ENCODE measurements at regions not wholly inside any gene's neighbourhood (a gene's known extent, or its start where the extent isn't known, plus 50 kb on each side); places are given as distances from the start of the nearest gene placed in this dataset.

DNA sequence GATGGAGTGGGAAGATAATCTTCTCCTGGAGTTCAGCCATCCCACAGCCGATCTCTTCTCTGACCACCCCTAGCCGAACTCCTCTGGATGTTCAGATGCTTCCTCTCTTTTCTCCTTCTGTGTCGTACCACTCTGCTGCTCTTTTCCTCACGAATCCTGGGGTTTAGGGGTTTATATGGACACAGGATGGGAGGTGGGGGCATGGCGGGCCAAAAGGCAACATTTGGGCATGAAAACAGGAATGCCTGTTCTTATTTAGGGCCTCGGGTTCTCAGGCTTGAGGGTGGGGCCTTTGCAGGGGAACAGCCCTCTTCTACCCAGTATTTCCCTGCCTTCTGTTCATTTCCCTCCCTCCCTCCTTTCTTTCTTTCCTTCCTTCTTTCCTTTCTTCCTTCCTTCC is 112.7 kb downstream of the SLC35B3 start:
- no peak overlapping the region for H3K4me3 ChIP-seq
- no peaks in the 10 kb centered on the region for H3K9me3 ChIP-seq
- intact Hi-C loops (cut with DNase I; ENCODE audit: low total_unique reads) = no loop called here
- no peaks in the 10 kb centered on the region for H3K4me1 ChIP-seq
- H3K27me3 ChIP-seq = no peaks in the 10 kb centered on the region
- 73 to 89% (median 84%) methylated on average over 6 of the region's 6 CpGs for WGBS, 5 donors
- DNase-seq = no peak
- no peak overlapping the region for H3K27ac ChIP-seq
- no peak for TF ChIP-seq EP300 (IDR thresholded peaks at IDR 0.05)
- no peak for TF ChIP-seq POLR2A (IDR thresholded peaks at IDR 0.05)
- TF ChIP-seq POLR2AphosphoS5 (IDR thresholded peaks at IDR 0.05) = no peak
- TF ChIP-seq, protein P1, sequence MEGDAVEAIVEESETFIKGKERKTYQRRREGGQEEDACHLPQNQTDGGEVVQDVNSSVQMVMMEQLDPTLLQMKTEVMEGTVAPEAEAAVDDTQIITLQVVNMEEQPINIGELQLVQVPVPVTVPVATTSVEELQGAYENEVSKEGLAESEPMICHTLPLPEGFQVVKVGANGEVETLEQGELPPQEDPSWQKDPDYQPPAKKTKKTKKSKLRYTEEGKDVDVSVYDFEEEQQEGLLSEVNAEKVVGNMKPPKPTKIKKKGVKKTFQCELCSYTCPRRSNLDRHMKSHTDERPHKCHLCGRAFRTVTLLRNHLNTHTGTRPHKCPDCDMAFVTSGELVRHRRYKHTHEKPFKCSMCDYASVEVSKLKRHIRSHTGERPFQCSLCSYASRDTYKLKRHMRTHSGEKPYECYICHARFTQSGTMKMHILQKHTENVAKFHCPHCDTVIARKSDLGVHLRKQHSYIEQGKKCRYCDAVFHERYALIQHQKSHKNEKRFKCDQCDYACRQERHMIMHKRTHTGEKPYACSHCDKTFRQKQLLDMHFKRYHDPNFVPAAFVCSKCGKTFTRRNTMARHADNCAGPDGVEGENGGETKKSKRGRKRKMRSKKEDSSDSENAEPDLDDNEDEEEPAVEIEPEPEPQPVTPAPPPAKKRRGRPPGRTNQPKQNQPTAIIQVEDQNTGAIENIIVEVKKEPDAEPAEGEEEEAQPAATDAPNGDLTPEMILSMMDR (IDR thresholded peaks at IDR 0.05) = no peak
- no peaks in the 10 kb centered on the region for H3K36me3 ChIP-seq

- no peak overlapping the region for H3K4me3 ChIP-seq
- TF ChIP-seq POLR2AphosphoS5 (IDR thresholded peaks at IDR 0.05) (no peak), POLR2A (IDR thresholded peaks at IDR 0.05) (no peak), EP300 (IDR thresholded peaks at IDR 0.05) (no peak)
- TF ChIP-seq, protein P1 (IDR thresholded peaks at IDR 0.05) = no peak
- H3K27ac ChIP-seq = no peak overlapping the region
- DNase-seq = no peak
- H3K27me3 ChIP-seq = no peaks in the 10 kb centered on the region
- H3K4me1 ChIP-seq = no peaks in the 10 kb centered on the region
- no peaks in the 10 kb centered on the region for H3K9me3 ChIP-seq
- intact Hi-C loops (cut with DNase I; ENCODE audit: low total_unique reads) = no loop called here
- 74 to 86% (median 79%) methylated on average over 3 of the region's 3 CpGs for WGBS, 5 donors
- H3K36me3 ChIP-seq = no peaks in the 10 kb centered on the region
Measured at GRCh38 chr6:8321671-8322404, 113.5 kb downstream of the SLC35B3 start.

- WGBS, 5 donors = 85 to 93% (median 92%) methylated on average over 5 of the region's 5 CpGs
- Histone ChIP-seq H3K9me3 (peaks cover 0 to 14% (median 2%) of the 10 kb centered on the region in 4 donors), H3K4me1 (no peaks in the 10 kb centered on the region), H3K27ac (no peak overlapping the region), H3K4me3 (no peak overlapping the region), H3K27me3 (no peaks in the 10 kb centered on the region), H3K36me3 (no peaks in the 10 kb centered on the region)
- no peak for TF ChIP-seq POLR2A (IDR thresholded peaks at IDR 0.05)
- TF ChIP-seq, protein P1 (IDR thresholded peaks at IDR 0.05) = no peak
- TF ChIP-seq EP300 (IDR thresholded peaks at IDR 0.05) = no peak
- TF ChIP-seq POLR2AphosphoS5 (IDR thresholded peaks at IDR 0.05) = no peak
- intact Hi-C loops (cut with DNase I; ENCODE audit: low total_unique reads) = no loop called here
- no peak for DNase-seq
Measured at GRCh38 chr6:8315154-8315553, 120.2 kb downstream of the SLC35B3 start.

- WGBS, 5 donors = 68 to 84% (median 74%) methylated on average over 2 of the region's 2 CpGs
- no peak for DNase-seq
- no peaks in the 10 kb centered on the region for H3K27me3 ChIP-seq
- no peak overlapping the region for H3K4me3 ChIP-seq
- no peak for TF ChIP-seq POLR2A (IDR thresholded peaks at IDR 0.05)
- no peak for TF ChIP-seq EP300 (IDR thresholded peaks at IDR 0.05)
- TF ChIP-seq POLR2AphosphoS5 (IDR thresholded peaks at IDR 0.05) = no peak
- TF ChIP-seq, protein P1 (IDR thresholded peaks at IDR 0.05) = no peak
- no peaks in the 10 kb centered on the region for H3K36me3 ChIP-seq
- H3K4me1 ChIP-seq = no peaks in the 10 kb centered on the region
- intact Hi-C loops (cut with DNase I; ENCODE audit: low total_unique reads) = no loop called here
- H3K27ac ChIP-seq = no peak overlapping the region
- no peaks in the 10 kb centered on the region for H3K9me3 ChIP-seq
Measured at GRCh38 chr6:8301502-8301901, 133.8 kb downstream of the SLC35B3 start.
